CD14-positive monocyte (primary cell): ENCODE measurements at regions not wholly inside any gene's neighbourhood (a gene's known extent, or its start where the extent isn't known, plus 50 kb on each side); places are given as distances from the start of the nearest gene placed in this dataset.

Experiments
- DNase-seq, 3 donors: peaks; one replicate each; pipeline ENCODE4 v3.0.0-alpha.2; 2011 to 2022
- H2AFZ ChIP-seq: 2 replicates; pipeline ENCODE4 v1.6.0; 2012; ENCODE audit warnings: mild to moderate bottlenecking, low read depth, low read length, inconsistent platforms; ENCODE audit not compliant: insufficient read depth, poor library complexity, severe bottlenecking
- H3K27ac ChIP-seq, 2 donors: 1 replicate in 1 of 2; 2 replicates in 1 of 2; pipeline ENCODE4 v1.5.1; 2012 to 2013; ENCODE audit warnings: low read length in 2 of 2, control low read depth in 1 of 2, inconsistent platforms in 1 of 2, low read depth in 1 of 2, mild to moderate bottlenecking in 1 of 2
- H3K27me3 ChIP-seq, 2 donors: one replicate each; pipeline versions ENCODE4 v1.6.0 to v1.6.1; 2011 to 2013; ENCODE audit warnings: low read length in 2 of 2; ENCODE audit not compliant: control insufficient read depth in 2 of 2, insufficient read depth in 2 of 2
- H3K36me3 ChIP-seq, 2 donors: replicated peaks in 1 of 2; 1 replicate in 1 of 2; 2 replicates in 1 of 2; pipeline versions ENCODE4 v1.5.1 to v1.6.1; 2012 to 2013; ENCODE audit warnings: low read length in 2 of 2, control low read depth in 1 of 2, inconsistent platforms in 1 of 2, mild to moderate bottlenecking in 1 of 2; ENCODE audit not compliant: insufficient read depth in 2 of 2, control insufficient read depth in 1 of 2
- H3K4me1 ChIP-seq, 2 donors: 1 replicate in 1 of 2; 2 replicates in 1 of 2; pipeline versions ENCODE4 v1.5.1 to v1.6.1; 2012 to 2013; ENCODE audit warnings: low read length in 2 of 2, control low read depth in 1 of 2, inconsistent platforms in 1 of 2, mild to moderate bottlenecking in 1 of 2, moderate library complexity in 1 of 2; ENCODE audit not compliant: insufficient read depth in 2 of 2, control insufficient read depth in 1 of 2
- H3K4me2 ChIP-seq: replicated peaks from 2 replicates; pipeline ENCODE3; 2012; ENCODE audit warnings: low read length, moderate library complexity, mild to moderate bottlenecking; ENCODE audit not compliant: poor library complexity, severe bottlenecking; ENCODE audit errors: extremely low read depth
- H3K4me3 ChIP-seq, 3 experiments: fragments of 200-600 bp in 1 of 3; sonication (generic) in 1 of 3; replicated peaks in 1 of 3; 1 replicate in 2 of 3; 2 replicates in 1 of 3; pipeline ENCODE4 v1.5.1; 2011 to 2013; ENCODE audit warnings: low read length in 3 of 3, mild to moderate bottlenecking in 3 of 3, control low read depth in 2 of 3, low read depth in 2 of 3, inconsistent platforms in 1 of 3, moderate library complexity in 1 of 3
- H3K79me2 ChIP-seq: 2 replicates; pipeline ENCODE4 v1.6.0; 2012; ENCODE audit warnings: mild to moderate bottlenecking, control low read depth, inconsistent platforms, low read length, moderate library complexity; ENCODE audit not compliant: insufficient read depth
- H3K9ac ChIP-seq: 2 replicates; pipeline ENCODE4 v1.6.0; 2017; ENCODE audit warnings: low read length, mild to moderate bottlenecking; ENCODE audit not compliant: insufficient read depth, poor library complexity, severe bottlenecking
- H3K9me3 ChIP-seq, 2 donors: replicated peaks in 1 of 2; 1 replicate in 1 of 2; 2 replicates in 1 of 2; pipeline versions ENCODE4 v1.5.1 to v1.6.1; 2012 to 2013; ENCODE audit warnings: low read length in 2 of 2, control low read depth in 1 of 2; ENCODE audit not compliant: control insufficient read depth in 1 of 2, insufficient read depth in 1 of 2
- H4K20me1 ChIP-seq: 2 replicates; pipeline ENCODE4 v1.6.0; 2012; ENCODE audit warnings: mild to moderate bottlenecking, low read length, control low read depth, moderate library complexity; ENCODE audit not compliant: insufficient read depth
- H3K27ac Mint-ChIP-seq, 7 donors: one replicate each; pipeline ENCODE4 v1.8.0; 2020; ENCODE audit warnings: mild to moderate bottlenecking in 7 of 7, mixed read lengths in 7 of 7, moderate library complexity in 6 of 7, inconsistent platforms in 2 of 7
- H3K27me3 Mint-ChIP-seq, 3 donors: one replicate each; pipeline ENCODE4 v1.8.0; 2021 to 2022; ENCODE audit warnings: low read depth in 3 of 3, mild to moderate bottlenecking in 3 of 3, mixed read lengths in 3 of 3, moderate library complexity in 3 of 3, inconsistent platforms in 1 of 3
- H3K36me3 Mint-ChIP-seq, 2 donors: one replicate each; pipeline ENCODE4 v1.8.0; 2020; ENCODE audit warnings: mixed read lengths in 2 of 2, inconsistent platforms in 1 of 2, mild to moderate bottlenecking in 1 of 2
- H3K4me1 Mint-ChIP-seq: one replicate; pipeline ENCODE4 v1.8.0; 2020; ENCODE audit warnings: mild to moderate bottlenecking, mixed read lengths
- H3K4me3 Mint-ChIP-seq, 2 donors: one replicate each; pipeline ENCODE4 v1.8.0; 2020; ENCODE audit warnings: mild to moderate bottlenecking in 2 of 2, mixed read lengths in 2 of 2, moderate library complexity in 1 of 2
- H3K9me3 Mint-ChIP-seq, 7 donors: one replicate each; pipeline ENCODE4 v1.8.0; 2020 to 2022; ENCODE audit warnings: mixed read lengths in 7 of 7, mild to moderate bottlenecking in 6 of 7, moderate library complexity in 6 of 7, inconsistent platforms in 2 of 7
- CTCF ChIP-seq: fragments of 200-600 bp; IDR thresholded peaks from one replicate; pipeline ENCODE4 v1.8.0; 2022; ENCODE audit warnings: antibody characterized with exemption, mild to moderate bottlenecking
- WGBS: methylation state at CpG from one replicate; pipeline ENCODE4 v1.1.5; 2013; ENCODE audit warnings: missing lambda C conversion rate; ENCODE audit not compliant: insufficient coverage; 5-methylcytosine and 5-hydroxymethylcytosine counted together
- intact Hi-C, 2 donors: fragments of 100-400 bp; cut with micrococcal nuclease; formaldehyde crosslinking; loops; one replicate each; pipeline versions ENCODE4 v1.15.0 to v1.15.1; 2023

GRCh38 chr1:93733340-93733739, 51.7 kb upstream of the BCAR3 start:
- H3K9me3 Mint-ChIP-seq: peaks cover 0 to 2% (median 0%) of the 10 kb centered on the region in 7 donors

GRCh38 chr1:93732514-93732913, 50.9 kb upstream of the BCAR3 start:
- Histone ChIP-seq H3K4me2 (no peak overlapping the region), H2AFZ (no peak overlapping the region), H3K27me3 (no peaks in the 10 kb centered on the region), H3K79me2 (no peaks in the 10 kb centered on the region), H3K9ac (no peak overlapping the region), H3K36me3 (no peaks in the 10 kb centered on the region), H3K27ac (no peak overlapping the region), H4K20me1 (no peaks in the 10 kb centered on the region), H3K4me1 (peaks cover 0 to 6% of the 10 kb centered on the region in 2 donors), H3K9me3 (no peaks in the 10 kb centered on the region), H3K4me3 (no peak overlapping the region)
- no peak for DNase-seq
- H3K9me3 Mint-ChIP-seq: peaks cover 0 to 2% (median 0%) of the 10 kb centered on the region in 7 donors
- TF ChIP-seq CTCF: no peak
- H3K27me3 Mint-ChIP-seq: peaks cover 2 to 6% (median 4%) of the 10 kb centered on the region in 3 donors
- intact Hi-C loops: no loop called here
- H3K4me3 Mint-ChIP-seq: no peak overlapping the region
- no peak overlapping the region for H3K27ac Mint-ChIP-seq
- 50% methylated on average over 1 of the region's 4 CpGs for WGBS
- H3K4me1 Mint-ChIP-seq: peaks cover 4% of the 10 kb centered on the region
- H3K36me3 Mint-ChIP-seq: no peaks in the 10 kb centered on the region

More at GRCh38 chr1:93733340-93733739, 51.7 kb upstream of the BCAR3 start:
- H3K27ac Mint-ChIP-seq: no peak overlapping the region
- H4K20me1 ChIP-seq: no peaks in the 10 kb centered on the region
- H3K4me1 Mint-ChIP-seq: peaks cover 4% of the 10 kb centered on the region
- DNase-seq: no peak
- no peaks in the 10 kb centered on the region for H3K79me2 ChIP-seq
- H3K27ac ChIP-seq: no peak overlapping the region
- peaks cover 0 to 6% of the 10 kb centered on the region in 2 donors for H3K4me1 ChIP-seq
- H3K36me3 ChIP-seq: no peaks in the 10 kb centered on the region
- no peak overlapping the region for H2AFZ ChIP-seq
- no peak overlapping the region for H3K4me3 ChIP-seq
- no peaks in the 10 kb centered on the region for H3K36me3 Mint-ChIP-seq
- H3K27me3 Mint-ChIP-seq: peaks cover under 1 to 6% (median 4%) of the 10 kb centered on the region in 3 donors
- TF ChIP-seq CTCF: no peak
- intact Hi-C loops: no loop called here
- no peaks in the 10 kb centered on the region for H3K9me3 ChIP-seq
- no peak overlapping the region for H3K9ac ChIP-seq
- H3K4me3 Mint-ChIP-seq: no peak overlapping the region
- no peak overlapping the region for H3K4me2 ChIP-seq
- H3K27me3 ChIP-seq: no peaks in the 10 kb centered on the region
- 100% methylated on average over 3 of the region's 7 CpGs for WGBS
